ENCODE measurements at regions not wholly inside any gene's neighbourhood (a gene's known extent, or its start where the extent isn't known, plus 50 kb on each side); places are given as distances from the start of the nearest gene placed in this dataset.

- TF ChIP-seq, protein P1, sequence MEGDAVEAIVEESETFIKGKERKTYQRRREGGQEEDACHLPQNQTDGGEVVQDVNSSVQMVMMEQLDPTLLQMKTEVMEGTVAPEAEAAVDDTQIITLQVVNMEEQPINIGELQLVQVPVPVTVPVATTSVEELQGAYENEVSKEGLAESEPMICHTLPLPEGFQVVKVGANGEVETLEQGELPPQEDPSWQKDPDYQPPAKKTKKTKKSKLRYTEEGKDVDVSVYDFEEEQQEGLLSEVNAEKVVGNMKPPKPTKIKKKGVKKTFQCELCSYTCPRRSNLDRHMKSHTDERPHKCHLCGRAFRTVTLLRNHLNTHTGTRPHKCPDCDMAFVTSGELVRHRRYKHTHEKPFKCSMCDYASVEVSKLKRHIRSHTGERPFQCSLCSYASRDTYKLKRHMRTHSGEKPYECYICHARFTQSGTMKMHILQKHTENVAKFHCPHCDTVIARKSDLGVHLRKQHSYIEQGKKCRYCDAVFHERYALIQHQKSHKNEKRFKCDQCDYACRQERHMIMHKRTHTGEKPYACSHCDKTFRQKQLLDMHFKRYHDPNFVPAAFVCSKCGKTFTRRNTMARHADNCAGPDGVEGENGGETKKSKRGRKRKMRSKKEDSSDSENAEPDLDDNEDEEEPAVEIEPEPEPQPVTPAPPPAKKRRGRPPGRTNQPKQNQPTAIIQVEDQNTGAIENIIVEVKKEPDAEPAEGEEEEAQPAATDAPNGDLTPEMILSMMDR (IDR thresholded peaks at IDR 0.05), result no peak
- TF ChIP-seq POLR2A (IDR thresholded peaks at IDR 0.05), result no peak
These were observed 1169.6 kb downstream of the EFNB2 start for GRCh38 chr13:105365831-105366230.
